ENCODE measurements at regions not wholly inside any gene's neighbourhood (a gene's known extent, or its start where the extent isn't known, plus 50 kb on each side); places are given as distances from the start of the nearest gene placed in this dataset.

DNA sequence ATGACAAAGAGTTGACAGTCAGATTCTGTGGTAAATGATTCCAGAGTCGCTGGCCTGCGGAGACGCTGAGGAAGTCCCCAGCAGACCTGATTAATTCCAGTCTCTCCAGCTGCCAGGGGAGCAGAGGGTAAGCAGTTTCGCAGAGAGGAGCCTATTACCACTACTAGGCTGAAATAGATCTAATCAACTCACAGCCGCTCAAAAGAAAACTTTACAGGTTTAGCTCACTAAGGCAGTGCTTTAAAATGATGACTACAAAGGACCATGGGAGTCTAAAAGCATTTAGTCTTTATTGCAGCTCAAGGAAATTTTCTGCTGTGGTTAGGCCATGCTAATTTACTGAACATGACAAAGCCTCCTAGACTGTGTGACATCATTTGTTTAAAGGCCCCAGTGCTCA is 445.6 kb upstream of the POU3F3 start:
- Histone ChIP-seq H3K27me3 (ENCODE audit: insufficient read depth) (no peaks in the 10 kb centered on the region), H3K36me3 (ENCODE audit: insufficient read depth) (no peaks in the 10 kb centered on the region), H3K27ac (ENCODE audit: low read depth) (0 out of 2 replicates have a peak overlapping the region, but pooled peaks have one; percentile 23), H3K4me2 (peak overlapping the region; percentile 21; the same call in 1 of the 2 replicates), H3K4me3 (no peak overlapping the region), H3K9me2 (ENCODE audit: insufficient read depth) (no peaks in the 10 kb centered on the region), H3F3A (replicated peaks; ENCODE audit: low read depth) (no peaks in the 10 kb centered on the region), H3K4me1 (ENCODE audit: insufficient read depth) (peaks cover 10% of the 10 kb centered on the region), H4K20me1 (replicated peaks; ENCODE audit: insufficient read depth) (no peaks in the 10 kb centered on the region), H3K79me2 (replicated peaks; ENCODE audit: insufficient read depth) (no peaks in the 10 kb centered on the region), H2AFZ (peak overlapping the region; percentile 6; the same call in 1 of the 2 replicates)
- peak; percentile 27 for DNase-seq (ENCODE audit: low spot score)
- peaks cover 14% of the 10 kb centered on the region; the same call in 2 of the 3 replicates for H3K4me1 Mint-ChIP-seq
- ATAC-seq: peak; percentile 83
- no peak overlapping the region for H3K4me3 Mint-ChIP-seq
- H3K36me3 Mint-ChIP-seq (ENCODE audit: low read depth): no peaks in the 10 kb centered on the region
- peaks cover 1% of the 10 kb centered on the region for H3K27me3 Mint-ChIP-seq (ENCODE audit: insufficient read depth, low read depth, poor library complexity)
- H3K9me3 Mint-ChIP-seq: no peaks in the 10 kb centered on the region
- TF ChIP-seq ZNF331 (CRISPR knock-in tag; IDR thresholded peaks at IDR 0.05; ENCODE audit: low read depth): no peak
- TF ChIP-seq, protein P1, sequence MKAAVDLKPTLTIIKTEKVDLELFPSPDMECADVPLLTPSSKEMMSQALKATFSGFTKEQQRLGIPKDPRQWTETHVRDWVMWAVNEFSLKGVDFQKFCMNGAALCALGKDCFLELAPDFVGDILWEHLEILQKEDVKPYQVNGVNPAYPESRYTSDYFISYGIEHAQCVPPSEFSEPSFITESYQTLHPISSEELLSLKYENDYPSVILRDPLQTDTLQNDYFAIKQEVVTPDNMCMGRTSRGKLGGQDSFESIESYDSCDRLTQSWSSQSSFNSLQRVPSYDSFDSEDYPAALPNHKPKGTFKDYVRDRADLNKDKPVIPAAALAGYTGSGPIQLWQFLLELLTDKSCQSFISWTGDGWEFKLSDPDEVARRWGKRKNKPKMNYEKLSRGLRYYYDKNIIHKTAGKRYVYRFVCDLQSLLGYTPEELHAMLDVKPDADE (IDR thresholded peaks at IDR 0.05): no peak
- TF ChIP-seq STAT1 (IDR thresholded peaks at IDR 0.05; ENCODE audit: unreplicated experiment): no peak
- TF ChIP-seq JUNB (IDR thresholded peaks at IDR 0.05; ENCODE audit: unreplicated experiment): no peak
- no peak overlapping the region for H3K27ac Mint-ChIP-seq

DNA sequence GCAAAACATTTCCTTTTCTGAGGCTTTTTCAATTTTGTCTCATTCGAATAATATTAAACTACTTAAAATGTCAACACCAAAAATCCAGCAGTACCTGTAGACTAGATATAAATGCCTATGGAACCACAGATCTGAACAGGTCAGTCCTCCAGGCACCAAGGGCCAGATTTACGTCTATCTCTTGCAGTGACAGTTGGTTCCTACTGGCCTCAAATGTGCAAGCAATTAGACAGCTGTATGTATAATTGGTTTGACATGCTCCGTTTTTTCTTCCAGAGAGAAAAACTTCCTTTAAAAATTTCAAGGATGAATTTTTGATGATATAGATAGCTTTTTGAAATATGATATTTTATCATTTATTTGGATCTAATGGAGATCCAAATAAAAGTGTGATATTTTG is 443.8 kb upstream of the POU3F3 start:
- no peaks in the 10 kb centered on the region for H3K36me3 Mint-ChIP-seq (ENCODE audit: low read depth)
- H3K27me3 Mint-ChIP-seq (ENCODE audit: insufficient read depth, low read depth, poor library complexity): peaks cover 1% of the 10 kb centered on the region
- Histone ChIP-seq H3K4me3 (no peak overlapping the region), H3K36me3 (ENCODE audit: insufficient read depth) (no peaks in the 10 kb centered on the region), H2AFZ (no peak overlapping the region), H3F3A (replicated peaks; ENCODE audit: low read depth) (no peaks in the 10 kb centered on the region), H3K27me3 (ENCODE audit: insufficient read depth) (no peaks in the 10 kb centered on the region), H3K79me2 (replicated peaks; ENCODE audit: insufficient read depth) (no peaks in the 10 kb centered on the region), H3K9me2 (ENCODE audit: insufficient read depth) (no peaks in the 10 kb centered on the region), H3K27ac (ENCODE audit: low read depth) (no peak overlapping the region), H3K4me1 (ENCODE audit: insufficient read depth) (peaks cover 20% of the 10 kb centered on the region), H4K20me1 (replicated peaks; ENCODE audit: insufficient read depth) (no peaks in the 10 kb centered on the region), H3K4me2 (no peak overlapping the region)
- no peak for DNase-seq (ENCODE audit: low spot score)
- TF ChIP-seq ZNF114 (CRISPR knock-in tag; IDR thresholded peaks at IDR 0.05) (no peak), JUNB (IDR thresholded peaks at IDR 0.05; ENCODE audit: unreplicated experiment) (no peak), EZH2 (IDR thresholded peaks at IDR 0.05; ENCODE audit: low read depth, unreplicated experiment) (no peak), POLR2AphosphoS5 (IDR thresholded peaks at IDR 0.05; ENCODE audit: low read depth) (no peak)
- TF ChIP-seq, protein P2, sequence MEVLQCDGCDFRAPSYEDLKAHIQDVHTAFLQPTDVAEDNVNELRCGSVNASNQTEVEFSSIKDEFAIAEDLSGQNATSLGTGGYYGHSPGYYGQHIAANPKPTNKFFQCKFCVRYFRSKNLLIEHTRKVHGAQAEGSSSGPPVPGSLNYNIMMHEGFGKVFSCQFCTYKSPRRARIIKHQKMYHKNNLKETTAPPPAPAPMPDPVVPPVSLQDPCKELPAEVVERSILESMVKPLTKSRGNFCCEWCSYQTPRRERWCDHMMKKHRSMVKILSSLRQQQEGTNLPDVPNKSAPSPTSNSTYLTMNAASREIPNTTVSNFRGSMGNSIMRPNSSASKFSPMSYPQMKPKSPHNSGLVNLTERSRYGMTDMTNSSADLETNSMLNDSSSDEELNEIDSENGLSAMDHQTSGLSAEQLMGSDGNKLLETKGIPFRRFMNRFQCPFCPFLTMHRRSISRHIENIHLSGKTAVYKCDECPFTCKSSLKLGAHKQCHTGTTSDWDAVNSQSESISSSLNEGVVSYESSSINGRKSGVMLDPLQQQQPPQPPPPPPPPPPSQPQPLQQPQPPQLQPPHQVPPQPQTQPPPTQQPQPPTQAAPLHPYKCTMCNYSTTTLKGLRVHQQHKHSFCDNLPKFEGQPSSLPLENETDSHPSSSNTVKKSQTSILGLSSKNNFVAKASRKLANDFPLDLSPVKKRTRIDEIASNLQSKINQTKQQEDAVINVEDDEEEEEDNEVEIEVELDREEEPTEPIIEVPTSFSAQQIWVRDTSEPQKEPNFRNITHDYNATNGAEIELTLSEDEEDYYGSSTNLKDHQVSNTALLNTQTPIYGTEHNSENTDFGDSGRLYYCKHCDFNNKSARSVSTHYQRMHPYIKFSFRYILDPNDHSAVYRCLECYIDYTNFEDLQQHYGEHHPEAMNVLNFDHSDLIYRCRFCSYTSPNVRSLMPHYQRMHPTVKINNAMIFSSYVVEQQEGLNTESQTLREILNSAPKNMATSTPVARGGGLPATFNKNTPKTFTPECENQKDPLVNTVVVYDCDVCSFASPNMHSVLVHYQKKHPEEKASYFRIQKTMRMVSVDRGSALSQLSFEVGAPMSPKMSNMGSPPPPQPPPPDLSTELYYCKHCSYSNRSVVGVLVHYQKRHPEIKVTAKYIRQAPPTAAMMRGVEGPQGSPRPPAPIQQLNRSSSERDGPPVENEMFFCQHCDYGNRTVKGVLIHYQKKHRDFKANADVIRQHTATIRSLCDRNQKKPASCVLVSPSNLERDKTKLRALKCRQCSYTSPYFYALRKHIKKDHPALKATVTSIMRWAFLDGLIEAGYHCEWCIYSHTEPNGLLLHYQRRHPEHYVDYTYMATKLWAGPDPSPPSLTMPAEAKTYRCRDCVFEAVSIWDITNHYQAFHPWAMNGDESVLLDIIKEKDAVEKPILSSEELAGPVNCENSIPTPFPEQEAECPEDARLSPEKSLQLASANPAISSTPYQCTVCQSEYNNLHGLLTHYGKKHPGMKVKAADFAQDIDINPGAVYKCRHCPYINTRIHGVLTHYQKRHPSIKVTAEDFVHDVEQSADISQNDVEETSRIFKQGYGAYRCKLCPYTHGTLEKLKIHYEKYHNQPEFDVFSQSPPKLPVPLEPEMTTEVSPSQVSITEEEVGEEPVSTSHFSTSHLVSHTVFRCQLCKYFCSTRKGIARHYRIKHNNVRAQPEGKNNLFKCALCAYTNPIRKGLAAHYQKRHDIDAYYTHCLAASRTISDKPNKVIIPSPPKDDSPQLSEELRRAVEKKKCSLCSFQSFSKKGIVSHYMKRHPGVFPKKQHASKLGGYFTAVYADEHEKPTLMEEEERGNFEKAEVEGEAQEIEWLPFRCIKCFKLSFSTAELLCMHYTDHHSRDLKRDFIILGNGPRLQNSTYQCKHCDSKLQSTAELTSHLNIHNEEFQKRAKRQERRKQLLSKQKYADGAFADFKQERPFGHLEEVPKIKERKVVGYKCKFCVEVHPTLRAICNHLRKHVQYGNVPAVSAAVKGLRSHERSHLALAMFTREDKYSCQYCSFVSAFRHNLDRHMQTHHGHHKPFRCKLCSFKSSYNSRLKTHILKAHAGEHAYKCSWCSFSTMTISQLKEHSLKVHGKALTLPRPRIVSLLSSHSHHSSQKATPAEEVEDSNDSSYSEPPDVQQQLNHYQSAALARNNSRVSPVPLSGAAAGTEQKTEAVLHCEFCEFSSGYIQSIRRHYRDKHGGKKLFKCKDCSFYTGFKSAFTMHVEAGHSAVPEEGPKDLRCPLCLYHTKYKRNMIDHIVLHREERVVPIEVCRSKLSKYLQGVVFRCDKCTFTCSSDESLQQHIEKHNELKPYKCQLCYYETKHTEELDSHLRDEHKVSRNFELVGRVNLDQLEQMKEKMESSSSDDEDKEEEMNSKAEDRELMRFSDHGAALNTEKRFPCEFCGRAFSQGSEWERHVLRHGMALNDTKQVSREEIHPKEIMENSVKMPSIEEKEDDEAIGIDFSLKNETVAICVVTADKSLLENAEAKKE (CRISPR knock-in tag; IDR thresholded peaks at IDR 0.05): no peak
- H3K9me3 Mint-ChIP-seq: no peaks in the 10 kb centered on the region
- no peak for ATAC-seq
- H3K4me1 Mint-ChIP-seq: peaks cover 28% of the 10 kb centered on the region
- H3K27ac Mint-ChIP-seq: no peak overlapping the region
- H3K4me3 Mint-ChIP-seq: no peak overlapping the region
